HEK293T (cell line): ENCODE measurements at regions not wholly inside any gene's neighbourhood (a gene's known extent, or its start where the extent isn't known, plus 50 kb on each side); places are given as distances from the start of the nearest gene placed in this dataset.

Source experiments
- CTCF ChIA-PET: fragments of 350-600 bp; formaldehyde crosslinking; extraction: SDS; loops from one replicate; lab custom pipeline; 2021; ENCODE audit warnings: antibody characterized with exemption, inconsistent platforms; lab: Yijun Ruan, JAX
- POLR2A ChIA-PET: fragments of 350-600 bp; formaldehyde crosslinking; extraction: SDS; loops from one replicate; lab custom pipeline; 2020; ENCODE audit warnings: antibody characterized with exemption, inconsistent platforms; lab: Yijun Ruan, JAX
- DNase-seq: peaks from one replicate; pipeline ENCODE4 v3.0.0; 2012; ENCODE audit warnings: mixed read lengths; ENCODE audit errors: extremely low spot score
- ARNT ChIP-seq: fragments of 450-650 bp; IDR thresholded peaks from 2 replicates; pipeline ENCODE4 v1.6.1; 2017; ENCODE audit warnings: mild to moderate bottlenecking
- BHLHE40 ChIP-seq: fragments of 450-650 bp; IDR thresholded peaks from 2 replicates; pipeline ENCODE4 v1.6.1; 2016; ENCODE audit warnings: mild to moderate bottlenecking, moderate library complexity, borderline replicate concordance
- CTBP1 ChIP-seq: fragments of 450-650 bp; IDR thresholded peaks from 2 replicates; pipeline ENCODE4 v1.6.1; 2016; ENCODE audit warnings: borderline replicate concordance
- ELF4 ChIP-seq: fragments of 450-650 bp; IDR thresholded peaks from 2 replicates; pipeline ENCODE4 v1.6.1; 2017; ENCODE audit warnings: antibody characterized with exemption
- FOXA1 ChIP-seq: fragments of 450-650 bp; IDR thresholded peaks from 2 replicates; pipeline ENCODE4 v1.6.1; 2016; ENCODE audit warnings: mild to moderate bottlenecking
- FOXK2 ChIP-seq: fragments of 450-650 bp; IDR thresholded peaks from 2 replicates; pipeline ENCODE4 v1.6.1; 2016; ENCODE audit warnings: mild to moderate bottlenecking
- FOXM1 ChIP-seq: fragments of 450-650 bp; IDR thresholded peaks from 2 replicates; pipeline ENCODE4 v1.6.1; 2017; ENCODE audit warnings: mild to moderate bottlenecking, borderline replicate concordance
- HDGF ChIP-seq: fragments of 450-650 bp; IDR thresholded peaks from 2 replicates; pipeline ENCODE4 v1.6.1; 2017; ENCODE audit warnings: antibody characterized with exemption, borderline replicate concordance
- L3MBTL2 ChIP-seq: fragments of 450-650 bp; conservative IDR thresholded peaks from 2 replicates; pipeline ENCODE4 v1.6.1; 2016; ENCODE audit warnings: mild to moderate bottlenecking
- LEF1 ChIP-seq: fragments of 450-650 bp; IDR thresholded peaks from 2 replicates; pipeline ENCODE4 v1.6.1; 2017; ENCODE audit warnings: mild to moderate bottlenecking, borderline replicate concordance
- NFRKB ChIP-seq: fragments of 450-650 bp; IDR thresholded peaks from 2 replicates; pipeline ENCODE4 v1.6.1; 2016; ENCODE audit warnings: mild to moderate bottlenecking, moderate library complexity
- PKNOX1 ChIP-seq: fragments of 450-650 bp; IDR thresholded peaks from 2 replicates; pipeline ENCODE4 v1.6.1; 2016
- SP1 ChIP-seq: fragments of 450-650 bp; IDR thresholded peaks from 2 replicates; pipeline ENCODE4 v1.6.1; 2017
- SUZ12 ChIP-seq: fragments of 450-650 bp; IDR thresholded peaks from 2 replicates; pipeline ENCODE4 v1.6.1; 2016; ENCODE audit warnings: mild to moderate bottlenecking
- TARDBP ChIP-seq: fragments of 450-650 bp; IDR thresholded peaks from 2 replicates; pipeline ENCODE4 v1.6.1; 2016
- ZNF384 ChIP-seq: fragments of 450-650 bp; IDR thresholded peaks from 2 replicates; pipeline ENCODE4 v1.6.1; 2016

- ChIA-PET CTCF (no interaction called here), POLR2A (no interaction called here)
- TF ChIP-seq ELF4 (no peak), PKNOX1 (no peak), TARDBP (no peak), ARNT (no peak), HDGF (no peak), ZNF384 (no peak), NFRKB (no peak), FOXK2 (no peak), L3MBTL2 (no peak), BHLHE40 (no peak), SUZ12 (no peak), SP1 (no peak), CTBP1 (no peak), FOXM1 (no peak), LEF1 (no peak), FOXA1 (no peak)
- no peak for DNase-seq
Observed at GRCh38 chr15:70461017-70461416, 302.3 kb downstream of the UACA start.

GRCh38 chr15:70459312-70459711 lies 304.0 kb downstream of the UACA start:
- no peak for DNase-seq
- TF ChIP-seq BHLHE40 (no peak), SUZ12 (no peak), ELF4 (no peak), PKNOX1 (no peak)
- CTCF ChIA-PET: interaction anchor here (0.7 kb wide), 2 partner anchors 11 to 150 kb away, joined by 3 to 4 read pairs; no protein-coding TSS in a partner anchor
- POLR2A ChIA-PET: no interaction called here

- POLR2A ChIA-PET: no interaction called here
- CTCF ChIA-PET: no interaction called here
- no peak for TF ChIP-seq TARDBP
- no peak for DNase-seq
Observed at GRCh38 chr15:70453766-70454165, 309.6 kb downstream of the UACA start.

GRCh38 chr15:70453238-70453637 lies 310.1 kb downstream of the UACA start:
- no peak for DNase-seq
- TF ChIP-seq SUZ12 (no peak), CTBP1 (no peak), TARDBP (no peak)
- ChIA-PET CTCF (no interaction called here), POLR2A (no interaction called here)

- DNase-seq: no peak
- ChIA-PET CTCF (interaction anchor here (0.6 to 1.1 kb wide), 3 partner anchors 15 to 691 kb away, joined by 4 to 5 read pairs (median 4); no protein-coding TSS in a partner anchor), POLR2A (no interaction called here)
- TF ChIP-seq ZNF384 (no peak), SP1 (no peak), L3MBTL2 (no peak), TARDBP (no peak), NFRKB (no peak), ARNT (no peak), BHLHE40 (no peak), PKNOX1 (no peak), FOXA1 (no peak), HDGF (no peak), FOXK2 (no peak), SUZ12 (no peak), LEF1 (no peak), ELF4 (no peak)
Observed at GRCh38 chr15:70451821-70452653, 311.3 kb downstream of the UACA start.

GRCh38 chr15:70450142-70450443 lies 313.3 kb downstream of the UACA start:
- no peak for TF ChIP-seq L3MBTL2
- no peak for TF ChIP-seq SUZ12
- TF ChIP-seq NFRKB: no peak
- TF ChIP-seq FOXK2: no peak
- no peak for TF ChIP-seq ARNT
- no peak for TF ChIP-seq LEF1
- no peak for TF ChIP-seq SP1
- TF ChIP-seq TARDBP: no peak
- no peak for TF ChIP-seq ZNF384
- no peak for TF ChIP-seq HDGF
- no peak for TF ChIP-seq FOXM1
- no peak for TF ChIP-seq FOXA1
- TF ChIP-seq PKNOX1: no peak
- no peak for TF ChIP-seq ELF4
- POLR2A ChIA-PET: no interaction called here
- no peak for DNase-seq
- CTCF ChIA-PET: no interaction called here
